Glutamatergic neuron (in vitro differentiated cells): ENCODE measurements at regions not wholly inside any gene's neighbourhood (a gene's known extent, or its start where the extent isn't known, plus 50 kb on each side); places are given as distances from the start of the nearest gene placed in this dataset.

Experiments
- DNase-seq: peaks from one replicate; pipeline ENCODE4 v3.0.0; 2022
- H3K27ac Mint-ChIP-seq: one replicate; pipeline ENCODE4 v1.8.0; 2020; ENCODE audit warnings: mild to moderate bottlenecking, mixed read lengths, inconsistent platforms; ENCODE audit not compliant: unreplicated experiment
- H3K27me3 Mint-ChIP-seq: one replicate; pipeline ENCODE4 v1.8.0; 2020; ENCODE audit warnings: mild to moderate bottlenecking, moderate library complexity, mixed read lengths, inconsistent platforms; ENCODE audit not compliant: unreplicated experiment
- H3K36me3 Mint-ChIP-seq: one replicate; pipeline ENCODE4 v1.8.0; 2020; ENCODE audit warnings: mild to moderate bottlenecking, mixed read lengths, inconsistent platforms; ENCODE audit not compliant: unreplicated experiment
- H3K4me1 Mint-ChIP-seq: one replicate; pipeline ENCODE4 v1.8.0; 2020; ENCODE audit warnings: mild to moderate bottlenecking, low read depth, mixed read lengths, inconsistent platforms; ENCODE audit not compliant: unreplicated experiment
- H3K4me3 Mint-ChIP-seq: one replicate; pipeline ENCODE4 v1.8.0; 2020; ENCODE audit warnings: mild to moderate bottlenecking, mixed read lengths, inconsistent platforms; ENCODE audit not compliant: unreplicated experiment
- H3K9me3 Mint-ChIP-seq: one replicate; pipeline ENCODE4 v1.8.0; 2020; ENCODE audit warnings: mild to moderate bottlenecking, moderate library complexity, mixed read lengths, inconsistent platforms; ENCODE audit not compliant: unreplicated experiment
- CTCF ChIP-seq: fragments of 200-600 bp; sonication (generic); IDR thresholded peaks from one replicate; pipeline ENCODE4 v1.5.0; 2021; ENCODE audit not compliant: partially characterized antibody, unreplicated experiment

DNA sequence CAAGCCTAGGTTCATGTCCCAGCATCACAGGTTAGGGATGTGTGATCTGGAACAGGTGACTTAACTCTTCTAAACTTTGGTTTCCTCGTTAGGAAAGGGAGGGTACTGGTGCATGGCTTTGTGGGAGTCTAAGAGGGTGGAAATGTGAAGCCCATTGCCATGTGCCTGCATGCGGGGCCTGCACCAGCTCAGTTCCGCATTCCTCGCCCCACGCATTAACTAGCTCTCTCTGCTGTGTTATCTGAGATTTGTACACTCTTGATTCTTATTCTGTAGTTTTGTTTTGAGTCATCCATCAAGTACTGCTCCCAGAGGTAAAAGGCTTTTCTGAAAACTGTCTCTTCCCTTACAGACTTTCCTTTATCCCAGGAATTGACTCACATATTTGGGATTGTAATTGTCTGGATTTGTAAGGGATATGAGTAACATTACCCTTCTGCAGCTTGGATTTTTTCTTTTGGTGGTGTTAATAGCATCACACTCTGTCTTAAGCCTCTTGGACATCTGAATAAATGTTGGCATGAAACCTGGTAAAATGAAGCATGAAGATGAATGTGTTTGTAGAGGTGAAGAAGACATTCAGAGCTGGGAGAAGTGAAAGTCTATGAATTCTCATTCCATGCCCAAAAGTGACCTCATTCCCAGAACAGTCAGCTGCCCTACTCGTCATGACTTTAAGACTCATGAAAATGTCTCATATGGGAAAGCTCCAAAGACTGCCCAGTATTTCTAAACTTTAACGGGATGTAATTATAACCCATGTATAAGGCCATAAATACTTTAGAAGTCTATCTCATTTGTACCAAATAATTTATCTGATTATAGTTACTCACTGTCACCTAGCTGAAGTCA is 357.3 kb downstream of the FOXA2 start:
- peaks cover 3% of the 10 kb centered on the region for H3K9me3 Mint-ChIP-seq
- no peak overlapping the region for H3K27ac Mint-ChIP-seq
- peaks cover 3% of the 10 kb centered on the region for H3K4me1 Mint-ChIP-seq
- no peak for TF ChIP-seq CTCF
- no peak for DNase-seq
- no peaks in the 10 kb centered on the region for H3K27me3 Mint-ChIP-seq
- no peaks in the 10 kb centered on the region for H3K36me3 Mint-ChIP-seq
- H3K4me3 Mint-ChIP-seq, result no peak overlapping the region

GRCh38 chr20:22223236-22223635 is 361.1 kb downstream of the FOXA2 start:
- H3K9me3 Mint-ChIP-seq, result peaks cover 3% of the 10 kb centered on the region
- no peak for TF ChIP-seq CTCF
- H3K27me3 Mint-ChIP-seq, result no peaks in the 10 kb centered on the region
- H3K36me3 Mint-ChIP-seq, result no peaks in the 10 kb centered on the region
- no peak overlapping the region for H3K4me3 Mint-ChIP-seq
- no peak for DNase-seq
- H3K4me1 Mint-ChIP-seq, result no peaks in the 10 kb centered on the region
- H3K27ac Mint-ChIP-seq, result no peak overlapping the region

GRCh38 chr20:22217712-22218352 is 366.5 kb downstream of the FOXA2 start:
- H3K27ac Mint-ChIP-seq, result no peak overlapping the region
- no peak overlapping the region for H3K4me3 Mint-ChIP-seq
- H3K4me1 Mint-ChIP-seq, result no peaks in the 10 kb centered on the region
- DNase-seq, result no peak
- H3K9me3 Mint-ChIP-seq, result no peaks in the 10 kb centered on the region
- H3K27me3 Mint-ChIP-seq, result no peaks in the 10 kb centered on the region
- TF ChIP-seq CTCF, result no peak
- H3K36me3 Mint-ChIP-seq, result no peaks in the 10 kb centered on the region

GRCh38 chr20:22216984-22217383 is 367.4 kb downstream of the FOXA2 start:
- Mint-ChIP-seq H3K27me3 (no peaks in the 10 kb centered on the region), H3K4me1 (no peaks in the 10 kb centered on the region), H3K9me3 (no peaks in the 10 kb centered on the region)

More at GRCh38 chr20:22216984-22217383, 367.4 kb downstream of the FOXA2 start:
- Mint-ChIP-seq H3K36me3 (no peaks in the 10 kb centered on the region), H3K27ac (no peak overlapping the region), H3K4me3 (no peak overlapping the region)
- no peak for TF ChIP-seq CTCF
- DNase-seq, result no peak
